ENCODE measurements at regions not wholly inside any gene's neighbourhood (a gene's known extent, or its start where the extent isn't known, plus 50 kb on each side); places are given as distances from the start of the nearest gene placed in this dataset.
"Not testable (repeated sequence)": the region's sequence is repeated elsewhere in the genome, so short reads cannot be mapped to it uniquely, and the experiment has no call there.

DNA sequence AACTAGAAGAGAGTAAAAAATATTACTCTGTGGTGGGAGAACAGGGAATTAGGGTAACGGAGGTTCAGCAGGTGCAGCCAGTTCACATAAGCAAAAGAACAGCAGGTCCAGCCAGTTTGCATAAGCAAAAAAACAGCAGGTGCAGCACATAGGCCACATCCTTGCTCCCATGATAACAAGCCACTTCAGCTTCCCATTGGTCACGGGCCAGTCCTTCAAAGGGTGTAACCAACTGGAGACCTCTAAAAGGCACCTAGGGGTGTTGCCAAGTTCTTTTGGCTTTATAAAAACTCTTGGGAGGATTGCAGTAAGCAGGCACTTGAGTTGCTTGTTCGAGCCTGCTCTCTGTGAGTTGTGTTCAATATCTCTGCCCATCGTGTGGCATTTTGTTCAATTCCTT is 488.1 kb downstream of the XYLT1 start:
- TF ChIP-seq EZH2phosphoT487 (conservative IDR thresholded peaks at IDR 0.05; ENCODE audit: low read length) = no peak
- TF ChIP-seq, protein P1, sequence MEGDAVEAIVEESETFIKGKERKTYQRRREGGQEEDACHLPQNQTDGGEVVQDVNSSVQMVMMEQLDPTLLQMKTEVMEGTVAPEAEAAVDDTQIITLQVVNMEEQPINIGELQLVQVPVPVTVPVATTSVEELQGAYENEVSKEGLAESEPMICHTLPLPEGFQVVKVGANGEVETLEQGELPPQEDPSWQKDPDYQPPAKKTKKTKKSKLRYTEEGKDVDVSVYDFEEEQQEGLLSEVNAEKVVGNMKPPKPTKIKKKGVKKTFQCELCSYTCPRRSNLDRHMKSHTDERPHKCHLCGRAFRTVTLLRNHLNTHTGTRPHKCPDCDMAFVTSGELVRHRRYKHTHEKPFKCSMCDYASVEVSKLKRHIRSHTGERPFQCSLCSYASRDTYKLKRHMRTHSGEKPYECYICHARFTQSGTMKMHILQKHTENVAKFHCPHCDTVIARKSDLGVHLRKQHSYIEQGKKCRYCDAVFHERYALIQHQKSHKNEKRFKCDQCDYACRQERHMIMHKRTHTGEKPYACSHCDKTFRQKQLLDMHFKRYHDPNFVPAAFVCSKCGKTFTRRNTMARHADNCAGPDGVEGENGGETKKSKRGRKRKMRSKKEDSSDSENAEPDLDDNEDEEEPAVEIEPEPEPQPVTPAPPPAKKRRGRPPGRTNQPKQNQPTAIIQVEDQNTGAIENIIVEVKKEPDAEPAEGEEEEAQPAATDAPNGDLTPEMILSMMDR (IDR thresholded peaks at IDR 0.05; ENCODE audit: insufficient read depth, low read length, poor library complexity, severe bottlenecking) = no peak
- no peak overlapping the region for H3K4me2 ChIP-seq (ENCODE audit: low read depth, low read length, poor library complexity, severe bottlenecking)
- no peaks in the 10 kb centered on the region for H3K27me3 ChIP-seq (ENCODE audit: low read length)
- H2AFZ ChIP-seq (ENCODE audit: low read depth, low read length, severe bottlenecking) = no peak overlapping the region
- H3K36me3 ChIP-seq (ENCODE audit: low read length) = no peaks in the 10 kb centered on the region
- no peaks in the 10 kb centered on the region for H4K20me1 ChIP-seq (ENCODE audit: low read depth, low read length)
- H3K9me3 ChIP-seq (ENCODE audit: insufficient read depth, low read length) = no peaks in the 10 kb centered on the region
- H3F3A ChIP-seq (ENCODE audit: insufficient read depth) = no peaks in the 10 kb centered on the region
- H3K79me2 ChIP-seq (ENCODE audit: insufficient read depth, low read length) = no peaks in the 10 kb centered on the region
- H3K27ac ChIP-seq (ENCODE audit: low read depth, low read length) = no peak overlapping the region
- H3K9me2 ChIP-seq (replicated peaks; ENCODE audit: insufficient read depth, low read length) = no peaks in the 10 kb centered on the region
- H3K4me3 ChIP-seq (ENCODE audit: insufficient read depth, low read length, poor library complexity, severe bottlenecking) = no peak overlapping the region
- no peak overlapping the region for H3K9ac ChIP-seq (ENCODE audit: low read length)

DNA sequence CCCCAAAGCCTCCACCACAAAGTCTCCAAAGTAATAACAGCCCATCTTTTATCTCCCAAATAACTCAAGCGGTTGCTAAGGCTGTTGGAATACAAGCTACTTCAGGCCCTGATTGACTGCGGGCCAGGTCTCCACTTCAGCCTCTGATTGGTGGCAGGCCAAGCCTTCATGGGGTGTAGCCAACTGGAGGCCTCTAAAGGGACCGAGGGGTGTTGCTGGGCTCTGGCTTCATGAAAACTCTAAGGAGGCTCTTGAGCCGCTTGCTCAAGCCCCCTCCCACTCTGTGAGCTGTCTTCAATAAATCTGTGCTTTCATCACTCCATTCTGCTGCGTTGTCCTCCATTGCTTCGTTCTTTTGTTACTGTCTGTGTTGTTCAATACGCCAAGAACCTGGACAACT is 487.2 kb downstream of the XYLT1 start:
- H3K9ac ChIP-seq (ENCODE audit: low read length) = no peak overlapping the region
- H4K20me1 ChIP-seq (ENCODE audit: low read depth, low read length) = no peaks in the 10 kb centered on the region
- H3K4me2 ChIP-seq (ENCODE audit: low read depth, low read length, poor library complexity, severe bottlenecking) = no peak overlapping the region
- H3K79me2 ChIP-seq (ENCODE audit: insufficient read depth, low read length) = no peaks in the 10 kb centered on the region
- no peaks in the 10 kb centered on the region for H3K9me2 ChIP-seq (replicated peaks; ENCODE audit: insufficient read depth, low read length)
- H3K36me3 ChIP-seq (ENCODE audit: low read length) = no peaks in the 10 kb centered on the region
- TF ChIP-seq, protein P1 (IDR thresholded peaks at IDR 0.05; ENCODE audit: insufficient read depth, low read length, poor library complexity, severe bottlenecking) = no peak
- no peak for TF ChIP-seq EZH2phosphoT487 (conservative IDR thresholded peaks at IDR 0.05; ENCODE audit: low read length)
- no peak overlapping the region for H2AFZ ChIP-seq (ENCODE audit: low read depth, low read length, severe bottlenecking)
- H3K9me3 ChIP-seq (ENCODE audit: insufficient read depth, low read length) = no peaks in the 10 kb centered on the region
- H3K27ac ChIP-seq (ENCODE audit: low read depth, low read length) = no peak overlapping the region
- no peak overlapping the region for H3K4me3 ChIP-seq (ENCODE audit: insufficient read depth, low read length, poor library complexity, severe bottlenecking)
- H3F3A ChIP-seq (ENCODE audit: insufficient read depth) = no peaks in the 10 kb centered on the region
- no peaks in the 10 kb centered on the region for H3K27me3 ChIP-seq (ENCODE audit: low read length)

DNA sequence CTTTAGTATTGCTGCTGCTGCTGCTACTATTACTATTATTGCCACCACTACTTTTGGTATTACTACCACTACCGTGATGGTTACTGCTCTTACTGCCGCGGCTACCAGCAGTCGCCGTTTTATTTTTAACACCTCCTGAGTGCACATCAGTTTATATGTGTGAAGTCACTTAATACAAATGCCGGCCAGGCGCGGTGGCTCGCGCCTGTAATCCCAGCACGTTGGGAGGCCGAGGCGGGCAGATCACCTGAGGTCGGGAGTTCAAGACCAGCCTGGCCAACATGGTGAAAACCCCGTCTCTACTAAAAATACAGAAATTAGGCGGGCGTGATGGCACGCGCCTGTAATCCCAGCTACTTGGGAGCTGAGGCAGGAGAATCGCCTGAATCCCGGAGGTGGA is 486.7 kb downstream of the XYLT1 start:
- not testable (repeated sequence) for H4K20me1 ChIP-seq (ENCODE audit: low read depth, low read length); H3K4me3 ChIP-seq (ENCODE audit: insufficient read depth, low read length, poor library complexity, severe bottlenecking); H3K9me2 ChIP-seq (replicated peaks; ENCODE audit: insufficient read depth, low read length); H3K4me2 ChIP-seq (ENCODE audit: low read depth, low read length, poor library complexity, severe bottlenecking); H3K79me2 ChIP-seq (ENCODE audit: insufficient read depth, low read length); H2AFZ ChIP-seq (ENCODE audit: low read depth, low read length, severe bottlenecking); H3K9ac ChIP-seq (ENCODE audit: low read length); H3K9me3 ChIP-seq (ENCODE audit: insufficient read depth, low read length); H3F3A ChIP-seq (ENCODE audit: insufficient read depth); H3K36me3 ChIP-seq (ENCODE audit: low read length); H3K27me3 ChIP-seq (ENCODE audit: low read length); H3K27ac ChIP-seq (ENCODE audit: low read depth, low read length)

DNA sequence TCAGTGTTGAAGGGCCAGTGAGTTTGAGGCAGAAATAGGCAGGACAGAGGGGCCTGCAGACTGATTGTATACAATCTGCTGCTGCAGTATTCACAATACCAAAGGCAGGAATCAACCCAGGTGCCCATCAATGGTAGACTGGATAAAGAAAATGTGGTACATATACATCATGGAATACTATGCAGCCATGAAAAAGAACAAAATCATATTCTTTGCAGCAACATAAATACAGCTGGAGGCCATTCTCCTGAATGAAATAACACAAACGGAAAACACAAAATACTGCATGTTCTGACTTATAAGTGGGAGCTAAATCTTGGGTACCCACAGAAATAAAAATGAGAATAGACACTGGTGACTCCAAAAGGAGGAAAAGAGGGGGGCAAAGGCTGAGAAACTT is 485.1 kb downstream of the XYLT1 start:
- Histone ChIP-seq H3K4me2 (ENCODE audit: low read depth, low read length, poor library complexity, severe bottlenecking) (no peak overlapping the region), H2AFZ (ENCODE audit: low read depth, low read length, severe bottlenecking) (no peak overlapping the region), H3K79me2 (ENCODE audit: insufficient read depth, low read length) (no peaks in the 10 kb centered on the region), H3K9ac (ENCODE audit: low read length) (no peak overlapping the region), H3K9me3 (ENCODE audit: insufficient read depth, low read length) (no peaks in the 10 kb centered on the region), H3F3A (ENCODE audit: insufficient read depth) (no peaks in the 10 kb centered on the region), H4K20me1 (ENCODE audit: low read depth, low read length) (no peaks in the 10 kb centered on the region), H3K9me2 (replicated peaks; ENCODE audit: insufficient read depth, low read length) (no peaks in the 10 kb centered on the region), H3K4me3 (ENCODE audit: insufficient read depth, low read length, poor library complexity, severe bottlenecking) (no peak overlapping the region), H3K27ac (ENCODE audit: low read depth, low read length) (no peak overlapping the region), H3K36me3 (ENCODE audit: low read length) (no peaks in the 10 kb centered on the region), H3K27me3 (ENCODE audit: low read length) (no peaks in the 10 kb centered on the region)
- TF ChIP-seq EZH2phosphoT487 (conservative IDR thresholded peaks at IDR 0.05; ENCODE audit: low read length) = no peak
- TF ChIP-seq, protein P1 (IDR thresholded peaks at IDR 0.05; ENCODE audit: insufficient read depth, low read length, poor library complexity, severe bottlenecking) = no peak

Measured in SU-DHL-6 (cell line).